Panc1 (cell line): ENCODE measurements at regions not wholly inside any gene's neighbourhood (a gene's known extent, or its start where the extent isn't known, plus 50 kb on each side); places are given as distances from the start of the nearest gene placed in this dataset.
A peak's percentile ranks its signal among the peaks of the same experiment; 100 is the strongest.

ENCODE experiments used
- ATAC-seq: fragments of 200-7000 bp; cut with Tn5 transposase; 2 replicates; pipeline ENCODE4 v1.9.1; 2020; ENCODE audit warnings: mild to moderate bottlenecking, moderate library complexity
- BruUV-seq: library from RNA; stranded (reverse); fragments of 400-500 nt; replicated peaks from 2 replicates; lab custom pipeline; 2021; lab: Mats Ljungman, UMichigan
- CTCF ChIA-PET: fragments of 300-600 bp; sonication (Branson Sonifier 250); formaldehyde crosslinking; loops from one replicate; lab custom pipeline; 2022; ENCODE audit warnings: antibody characterized with exemption; lab: Charles Lee
- POLR2A ChIA-PET: fragments of 300-600 bp; sonication (Branson Sonifier 250); formaldehyde crosslinking; loops from one replicate; lab custom pipeline; 2022; ENCODE audit warnings: antibody characterized with exemption; lab: Charles Lee
- DNase-seq: peaks from one replicate; pipeline ENCODE4 v3.0.0-alpha.2; 2010; ENCODE audit warnings: low read depth, low spot score
- H3K27ac ChIP-seq: 2 replicates; pipeline ENCODE4 v1.5.1; 2011; ENCODE audit warnings: mild to moderate bottlenecking, low read length, inconsistent platforms
- H3K27me3 ChIP-seq: fragments of 200-500 bp; sonication (Bioruptor generic); 2 replicates; pipeline ENCODE4 v1.6.0; 2014; ENCODE audit warnings: low read length, inconsistent platforms; ENCODE audit not compliant: control insufficient read depth, insufficient read depth
- H3K36me3 ChIP-seq: fragments of 200-500 bp; sonication (Bioruptor generic); 2 replicates; pipeline ENCODE4 v1.5.1; 2014; ENCODE audit warnings: inconsistent platforms, mild to moderate bottlenecking, low read length, moderate library complexity; ENCODE audit not compliant: control insufficient read depth, insufficient read depth
- H3K4me1 ChIP-seq: 2 replicates; pipeline ENCODE4 v1.5.1; 2011; ENCODE audit warnings: inconsistent platforms, mild to moderate bottlenecking, low read length, moderate library complexity; ENCODE audit not compliant: control insufficient read depth, insufficient read depth
- H3K4me3 ChIP-seq, 2 experiments: 2 replicates each; pipeline ENCODE4 v1.5.1; 2011 to 2012; ENCODE audit warnings: low read depth in 2 of 2, low read length in 2 of 2, mild to moderate bottlenecking in 2 of 2, inconsistent platforms in 1 of 2, moderate library complexity in 1 of 2
- H3K9me3 ChIP-seq: fragments of 200-500 bp; sonication (Bioruptor generic); 2 replicates; pipeline ENCODE4 v1.5.1; 2014; ENCODE audit warnings: low read depth, mild to moderate bottlenecking, inconsistent platforms, low read length, moderate library complexity; ENCODE audit not compliant: control insufficient read depth, insufficient read depth
- CTCF ChIP-seq: fragments of 450-650 bp; IDR thresholded peaks from 2 replicates; pipeline ENCODE4 v1.5.1; 2017; ENCODE audit warnings: mild to moderate bottlenecking
- POLR2AphosphoS5 ChIP-seq: IDR thresholded peaks from 2 replicates; pipeline ENCODE4 v1.6.1; 2012; ENCODE audit warnings: mild to moderate bottlenecking, low read depth, low read length, moderate library complexity
- REST ChIP-seq, 2 experiments: IDR thresholded peaks; 2 replicates each; pipeline ENCODE4 v1.6.1; 2011 to 2012; ENCODE audit warnings: low read depth in 2 of 2, control low read depth in 1 of 2, low read length in 1 of 2, mild to moderate bottlenecking in 1 of 2, moderate library complexity in 1 of 2; ENCODE audit not compliant: insufficient read depth in 1 of 2
- SIN3A ChIP-seq: IDR thresholded peaks from 2 replicates; pipeline ENCODE4 v1.6.1; 2012; ENCODE audit warnings: low read depth, mild to moderate bottlenecking, low read length, moderate library complexity, borderline replicate concordance; ENCODE audit not compliant: insufficient read depth
- TCF7L2 ChIP-seq: IDR thresholded peaks from 2 replicates; pipeline ENCODE4 v1.6.1; 2011; ENCODE audit warnings: mild to moderate bottlenecking, low read depth, low read length, inconsistent platforms
- in situ Hi-C: cut with HindIII; loops from 2 replicates; pipeline ENCODE4 v1.10.0; 2016; ENCODE audit warnings: low sequenced_read_pairs, low pct_unique_long_range_greater_than_20kb
- intact Hi-C: fragments of 100-400 bp; cut with micrococcal nuclease; formaldehyde crosslinking; loops from one replicate; pipeline ENCODE4 v1.10.0; 2022; ENCODE audit not compliant: unreplicated experiment

- in situ Hi-C loops (no loop called here), intact Hi-C loops (no loop called here)
- no peak overlapping the region for H3K4me3 ChIP-seq
- TF ChIP-seq CTCF: no peak
- TF ChIP-seq REST (IDR thresholded peaks at IDR 0.05; ENCODE audit: insufficient read depth in 1 of 2, low read depth in 2 of 2, low read length in 1 of 2): no peak
- TF ChIP-seq SIN3A: no peak
- no peak for TF ChIP-seq POLR2AphosphoS5
- no peak for TF ChIP-seq TCF7L2
- H3K9me3 ChIP-seq: no peaks in the 10 kb centered on the region
- H3K4me1 ChIP-seq: no peaks in the 10 kb centered on the region
- H3K27ac ChIP-seq: no peak overlapping the region
- CTCF ChIA-PET: no interaction called here
- POLR2A ChIA-PET: no interaction called here
- H3K36me3 ChIP-seq: no peaks in the 10 kb centered on the region
- no peak for DNase-seq
- ATAC-seq: no peak
- no peaks in the 10 kb centered on the region; the same call in 1 of the 2 replicates for H3K27me3 ChIP-seq
- no TSS peak for BruUV-seq
Measured at GRCh38 chr1:56377431-56377830, 201.9 kb downstream of the PLPP3 start.

GRCh38 chr1:56376188-56376984 lies 203.0 kb downstream of the PLPP3 start:
- DNase-seq: no peak

More at GRCh38 chr1:56376188-56376984, 203.0 kb downstream of the PLPP3 start:
- no peak for TF ChIP-seq REST (IDR thresholded peaks at IDR 0.05; ENCODE audit: insufficient read depth in 1 of 2, low read depth in 2 of 2, low read length in 1 of 2)
- no peak for TF ChIP-seq SIN3A
- ChIA-PET CTCF (no interaction called here), POLR2A (no interaction called here)
- intact Hi-C loops (no loop called here), in situ Hi-C loops (no loop called here)
- Histone ChIP-seq H3K36me3 (no peaks in the 10 kb centered on the region), H3K27me3 (no peaks in the 10 kb centered on the region), H3K4me3 (no peak overlapping the region), H3K27ac (no peak overlapping the region), H3K4me1 (no peaks in the 10 kb centered on the region), H3K9me3 (no peaks in the 10 kb centered on the region)
- ATAC-seq: peak; percentile 45; the same call in 1 of the 2 replicates
- BruUV-seq: no TSS peak
